Upper lobe of left lung (tissue), 4 donors: ENCODE measurements at regions not wholly inside any gene's neighbourhood (a gene's known extent, or its start where the extent isn't known, plus 50 kb on each side); places are given as distances from the start of the nearest gene placed in this dataset.

Experiments used
- CTCF ChIP-seq, 6 experiments: fragments of 450-650 bp in 4 of 6; fragments of 200-600 bp in 2 of 6; sonication (generic) in 2 of 6; IDR thresholded peaks; one replicate each; pipeline ENCODE4 v1.5.1; 2016 to 2019; ENCODE audit warnings: antibody characterized with exemption in 6 of 6
- EP300 ChIP-seq, 4 donors: sonication (generic); formaldehyde crosslinking; IDR thresholded peaks; one replicate each; pipeline ENCODE4 v1.5.1; 2017; ENCODE audit warnings: antibody characterized with exemption in 4 of 4, control low read depth in 2 of 4
- POLR2A ChIP-seq, 4 donors: fragments of 450-650 bp; IDR thresholded peaks; one replicate each; pipeline ENCODE4 v1.5.1; 2016 to 2017; ENCODE audit warnings: antibody characterized with exemption in 4 of 4, mild to moderate bottlenecking in 2 of 4

- TF ChIP-seq CTCF (IDR thresholded peaks at IDR 0.05) (no peak), POLR2A (IDR thresholded peaks at IDR 0.05) (no peak), EP300 (IDR thresholded peaks at IDR 0.05) (no peak)
These were observed 56.2 kb upstream of the ANTXRL start for GRCh38 chr10:46230615-46231014.
